Prostate gland (tissue), 2 donors: ENCODE measurements at regions not wholly inside any gene's neighbourhood (a gene's known extent, or its start where the extent isn't known, plus 50 kb on each side); places are given as distances from the start of the nearest gene placed in this dataset.

Source experiments
- DNase-seq: peaks from one replicate; pipeline ENCODE4 v3.0.0-alpha.2; 2019; ENCODE audit warnings: low spot score
- H3K27ac ChIP-seq, 2 donors: fragments of 200-600 bp; sonication (generic); 2 replicates each; pipeline ENCODE4 v1.5.1; 2017 to 2019
- H3K27me3 ChIP-seq: fragments of 200-600 bp; sonication (generic); replicated peaks from 2 replicates; pipeline ENCODE4 v1.5.1; 2019; ENCODE audit not compliant: insufficient read depth
- H3K36me3 ChIP-seq, 2 donors: fragments of 200-600 bp; sonication (generic); 1 replicate in 1 of 2; 2 replicates in 1 of 2; pipeline versions ENCODE4 v1.5.1 to v1.8.1; 2017 to 2019
- H3K4me1 ChIP-seq: fragments of 200-600 bp; sonication (generic); replicated peaks from 2 replicates; pipeline ENCODE4 v1.5.1; 2019
- H3K4me3 ChIP-seq, 2 donors: fragments of 200-600 bp; sonication (generic); 2 replicates each; pipeline ENCODE4 v1.5.1; 2017 to 2019
- H3K9me3 ChIP-seq: fragments of 200-600 bp; sonication (generic); 2 replicates; pipeline ENCODE4 v1.5.1; 2017
- CTCF ChIP-seq, 4 experiments: fragments of 200-600 bp in 2 of 4; fragments of 450-650 bp in 2 of 4; sonication (generic) in 2 of 4; IDR thresholded peaks; 1 replicate in 3 of 4; 2 replicates in 1 of 4; pipeline ENCODE4 v1.5.1; 2016 to 2019; ENCODE audit warnings: antibody characterized with exemption in 4 of 4, mild to moderate bottlenecking in 2 of 4, moderate library complexity in 2 of 4
- POLR2A ChIP-seq: fragments of 450-650 bp; IDR thresholded peaks from one replicate; pipeline ENCODE4 v1.6.1; 2016; ENCODE audit warnings: antibody characterized with exemption, mild to moderate bottlenecking
- POLR2AphosphoS5 ChIP-seq: sonication (generic); formaldehyde crosslinking; IDR thresholded peaks from one replicate; pipeline ENCODE4 v1.6.1; 2017; ENCODE audit warnings: antibody characterized with exemption
- WGBS: methylation state at CpG from one replicate; pipeline ENCODE4 v1.1.5; 2018; 5-methylcytosine and 5-hydroxymethylcytosine counted together
- intact Hi-C: fragments of 100-400 bp; cut with DNase I; formaldehyde crosslinking; loops from one replicate; pipeline ENCODE4 v1.14.2; 2022

GRCh38 chr1:108067884-108068540, 103.0 kb upstream of the VAV3 start:
- H3K4me1 ChIP-seq = no peaks in the 10 kb centered on the region
- no peak for DNase-seq
- no peak overlapping the region for H3K27ac ChIP-seq
- no peaks in the 10 kb centered on the region for H3K9me3 ChIP-seq
- no peaks in the 10 kb centered on the region for H3K36me3 ChIP-seq
- no peaks in the 10 kb centered on the region for H3K27me3 ChIP-seq
- intact Hi-C loops = no loop called here
- WGBS = 70% methylated on average over 2 of the region's 2 CpGs
- no peak overlapping the region for H3K4me3 ChIP-seq
- TF ChIP-seq POLR2A (no peak), POLR2AphosphoS5 (no peak), CTCF (IDR thresholded peaks at IDR 0.05) (no peak)

GRCh38 chr1:108066808-108067207, 101.8 kb upstream of the VAV3 start:
- Histone ChIP-seq H3K36me3 (no peaks in the 10 kb centered on the region), H3K4me3 (no peak overlapping the region), H3K27me3 (no peaks in the 10 kb centered on the region), H3K9me3 (no peaks in the 10 kb centered on the region), H3K27ac (no peak overlapping the region), H3K4me1 (no peaks in the 10 kb centered on the region)
- intact Hi-C loops = no loop called here
- no peak for DNase-seq
- 97% methylated on average over 1 of the region's 1 CpG for WGBS
- TF ChIP-seq POLR2AphosphoS5 (no peak), CTCF (IDR thresholded peaks at IDR 0.05) (no peak), POLR2A (no peak)

- 40% methylated on average over 1 of the region's 1 CpG for WGBS
- Histone ChIP-seq H3K27ac (no peak overlapping the region), H3K4me1 (no peaks in the 10 kb centered on the region), H3K27me3 (no peaks in the 10 kb centered on the region), H3K36me3 (no peaks in the 10 kb centered on the region), H3K9me3 (no peaks in the 10 kb centered on the region), H3K4me3 (no peak overlapping the region)
- intact Hi-C loops = no loop called here
- TF ChIP-seq POLR2AphosphoS5 (no peak), CTCF (IDR thresholded peaks at IDR 0.05) (no peak), POLR2A (no peak)
- no peak for DNase-seq
Measured at GRCh38 chr1:108064255-108064654, 99.3 kb upstream of the VAV3 start.

- intact Hi-C loops = no loop called here
- H3K27ac ChIP-seq = no peak overlapping the region
- no peak for TF ChIP-seq POLR2A
- TF ChIP-seq CTCF (IDR thresholded peaks at IDR 0.05) = no peak
- no peak for TF ChIP-seq POLR2AphosphoS5
- H3K4me1 ChIP-seq = no peaks in the 10 kb centered on the region
- no peak for DNase-seq
- H3K9me3 ChIP-seq = no peaks in the 10 kb centered on the region
- H3K36me3 ChIP-seq = no peaks in the 10 kb centered on the region
- H3K27me3 ChIP-seq = no peaks in the 10 kb centered on the region
- no peak overlapping the region for H3K4me3 ChIP-seq
- 82% methylated on average over 1 of the region's 1 CpG for WGBS
Measured at GRCh38 chr1:108063703-108064102, 98.7 kb upstream of the VAV3 start.

GRCh38 chr1:108059945-108060344, 95.0 kb upstream of the VAV3 start:
- no peak overlapping the region for H3K4me3 ChIP-seq
- H3K36me3 ChIP-seq = no peaks in the 10 kb centered on the region
- intact Hi-C loops = no loop called here
- H3K27ac ChIP-seq = no peak overlapping the region
- 36% methylated on average over 2 of the region's 2 CpGs for WGBS
- no peak for TF ChIP-seq POLR2A
- no peaks in the 10 kb centered on the region for H3K4me1 ChIP-seq
- no peaks in the 10 kb centered on the region for H3K9me3 ChIP-seq
- no peak for DNase-seq
- no peaks in the 10 kb centered on the region for H3K27me3 ChIP-seq
